GM23338 (cell line): ENCODE measurements at regions not wholly inside any gene's neighbourhood (a gene's known extent, or its start where the extent isn't known, plus 50 kb on each side); places are given as distances from the start of the nearest gene placed in this dataset.

Experiments used
- ATAC-seq: fragments of 200-7000 bp; cut with Tn5 transposase; 3 replicates; pipeline ENCODE4 v1.9.1; 2020
- DNase-seq: peaks from one replicate; pipeline ENCODE4 v3.0.0-alpha.2; 2015; ENCODE audit warnings: low spot score
- H2AFZ ChIP-seq: fragments of 200-600 bp; sonication (generic); 2 replicates; pipeline ENCODE4 v1.8.0; 2016; ENCODE audit warnings: antibody characterized with exemption, mild to moderate bottlenecking, moderate library complexity
- H3F3A ChIP-seq: fragments of 200-600 bp; sonication (generic); replicated peaks from 2 replicates; pipeline ENCODE4 v1.8.0; 2017; ENCODE audit warnings: antibody characterized with exemption, mixed run types, low read depth
- H3K27ac ChIP-seq: fragments of 200-600 bp; sonication (generic); 2 replicates; pipeline ENCODE4 v1.6.1; 2016; ENCODE audit warnings: low read depth
- H3K27me3 ChIP-seq: fragments of 200-600 bp; sonication (generic); 2 replicates; pipeline ENCODE4 v1.8.0; 2016; ENCODE audit warnings: mild to moderate bottlenecking, mixed run types, moderate library complexity; ENCODE audit not compliant: insufficient read depth
- H3K36me3 ChIP-seq: fragments of 200-600 bp; sonication (generic); 2 replicates; pipeline ENCODE4 v1.8.0; 2016; ENCODE audit warnings: mild to moderate bottlenecking; ENCODE audit not compliant: insufficient read depth
- H3K4me1 ChIP-seq: fragments of 200-600 bp; sonication (generic); 2 replicates; pipeline ENCODE4 v1.8.0; 2016; ENCODE audit warnings: mild to moderate bottlenecking, moderate library complexity; ENCODE audit not compliant: insufficient read depth
- H3K4me2 ChIP-seq: fragments of 200-600 bp; sonication (generic); 2 replicates; pipeline ENCODE4 v1.7.1; 2017; ENCODE audit warnings: mixed run types
- H3K4me3 ChIP-seq: fragments of 200-600 bp; sonication (generic); 2 replicates; pipeline ENCODE4 v1.6.1; 2016; ENCODE audit warnings: mixed run types
- H3K79me2 ChIP-seq: fragments of 200-600 bp; sonication (generic); replicated peaks from 2 replicates; pipeline ENCODE4 v1.8.0; 2017; ENCODE audit warnings: mild to moderate bottlenecking; ENCODE audit not compliant: insufficient read depth
- H3K9me2 ChIP-seq: fragments of 200-600 bp; sonication (generic); 2 replicates; pipeline ENCODE4 v1.8.0; 2017; ENCODE audit not compliant: insufficient read depth
- H4K20me1 ChIP-seq: fragments of 200-600 bp; sonication (generic); replicated peaks from 2 replicates; pipeline ENCODE4 v1.8.0; 2017; ENCODE audit warnings: mild to moderate bottlenecking; ENCODE audit not compliant: insufficient read depth
- H3K27ac Mint-ChIP-seq: 2 replicates; pipeline ENCODE4 v1.8.0; 2020; ENCODE audit warnings: inconsistent platforms, mild to moderate bottlenecking, moderate library complexity, mixed read lengths
- H3K27me3 Mint-ChIP-seq: 3 replicates; pipeline ENCODE4 v1.8.0; 2022; ENCODE audit warnings: low read depth, mild to moderate bottlenecking, moderate library complexity, mixed read lengths, inconsistent platforms; ENCODE audit not compliant: insufficient read depth, poor library complexity
- H3K36me3 Mint-ChIP-seq: 3 replicates; pipeline ENCODE4 v1.8.0; 2021; ENCODE audit warnings: low read depth, mild to moderate bottlenecking, inconsistent platforms, moderate library complexity, mixed read lengths
- H3K4me1 Mint-ChIP-seq: 3 replicates; pipeline ENCODE4 v1.8.0; 2020; ENCODE audit warnings: mild to moderate bottlenecking, inconsistent platforms, mixed read lengths
- H3K4me3 Mint-ChIP-seq: 3 replicates; pipeline ENCODE4 v1.8.0; 2021; ENCODE audit warnings: moderate library complexity, mild to moderate bottlenecking, inconsistent platforms, mixed read lengths
- H3K9me3 Mint-ChIP-seq: 3 replicates; pipeline ENCODE4 v1.8.0; 2020; ENCODE audit warnings: moderate library complexity, mild to moderate bottlenecking, inconsistent platforms, mixed read lengths
- CREB1 ChIP-seq: fragments of 250-450 bp; sonication (Bioruptor Pico); IDR thresholded peaks from 2 replicates; pipeline ENCODE4 v1.5.0; 2020; ENCODE audit warnings: low read depth, mild to moderate bottlenecking, moderate library complexity
- EZH2 ChIP-seq: fragments of 200-600 bp; sonication (generic); IDR thresholded peaks from one replicate; pipeline ENCODE4 v1.8.0; 2017; ENCODE audit warnings: antibody characterized with exemption, mild to moderate bottlenecking, low read depth; ENCODE audit not compliant: unreplicated experiment
- EZH2phosphoT487 ChIP-seq: fragments of 200-600 bp; sonication (generic); IDR thresholded peaks from one replicate; pipeline ENCODE4 v1.8.1; 2018; ENCODE audit warnings: antibody characterized with exemption; ENCODE audit not compliant: unreplicated experiment
- JUNB ChIP-seq: IDR thresholded peaks from one replicate; pipeline ENCODE4 v1.6.1; 2016; ENCODE audit warnings: antibody characterized with exemption; ENCODE audit not compliant: unreplicated experiment
- NANOG ChIP-seq: IDR thresholded peaks from 2 replicates; pipeline ENCODE4 v1.6.1; 2016; ENCODE audit warnings: antibody characterized with exemption, borderline replicate concordance
- POLR2AphosphoS5 ChIP-seq: IDR thresholded peaks from 2 replicates; pipeline ENCODE4 v1.6.1; 2016; ENCODE audit warnings: antibody characterized with exemption, low read depth
- STAT1 ChIP-seq: IDR thresholded peaks from one replicate; pipeline ENCODE4 v1.6.1; 2016; ENCODE audit warnings: antibody characterized with exemption; ENCODE audit not compliant: unreplicated experiment
- ZNF114 ChIP-seq: fragments of 250-450 bp; sonication (Bioruptor Pico); IDR thresholded peaks from 2 replicates; pipeline ENCODE4 v1.5.0; 2020; ENCODE audit warnings: mild to moderate bottlenecking, moderate library complexity
- ZNF331 ChIP-seq: fragments of 250-450 bp; sonication (Bioruptor Pico); IDR thresholded peaks from 2 replicates; pipeline ENCODE4 v1.5.0; 2020; ENCODE audit warnings: low read depth, mild to moderate bottlenecking, moderate library complexity
- TF ChIP-seq, protein P1 (sequence below), 2 experiments: fragments of 200-600 bp in 1 of 2; sonication (generic) in 1 of 2; conservative IDR thresholded peaks; 2 replicates each; pipeline versions ENCODE4 v1.5.1 to v1.6.1; 2016 to 2017; ENCODE audit warnings: antibody characterized with exemption in 2 of 2, low read depth in 2 of 2, mild to moderate bottlenecking in 2 of 2, moderate library complexity in 1 of 2
- TF ChIP-seq, protein P2 (sequence below): IDR thresholded peaks from one replicate; pipeline ENCODE4 v1.6.1; 2018; ENCODE audit warnings: antibody characterized with exemption; ENCODE audit not compliant: unreplicated experiment
- TF ChIP-seq, protein P3 (sequence below): IDR thresholded peaks from 2 replicates; pipeline ENCODE4 v1.6.1; 2016; ENCODE audit warnings: antibody characterized with exemption
- TF ChIP-seq, protein P4 (sequence below): fragments of 250-450 bp; sonication (Bioruptor Pico); IDR thresholded peaks from 2 replicates; pipeline ENCODE4 v1.5.0; 2020; ENCODE audit warnings: mild to moderate bottlenecking, moderate library complexity

DNA sequence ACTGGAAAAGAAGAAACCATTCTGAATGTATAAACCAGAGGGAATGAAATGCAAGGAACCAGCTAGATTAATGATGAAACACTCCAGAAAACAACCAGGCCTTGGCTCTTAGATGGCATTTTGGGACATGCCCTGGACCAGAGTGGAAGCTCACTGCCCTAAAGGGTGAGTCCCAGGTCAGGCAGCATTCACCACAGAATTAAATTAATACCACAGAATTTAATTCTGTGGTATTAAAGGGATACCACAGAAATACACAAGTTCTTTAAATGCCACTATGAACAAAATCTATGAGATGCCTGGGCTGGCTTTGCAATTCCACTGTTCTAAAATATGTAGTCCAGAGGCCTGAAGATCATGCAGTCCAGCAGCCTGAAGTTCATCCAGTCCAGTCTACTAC is 122.3 kb upstream of the KYNU start:
- Histone ChIP-seq H3K36me3 (no peaks in the 10 kb centered on the region), H3K27ac (no peak overlapping the region), H3K4me3 (no peak overlapping the region), H3K79me2 (no peaks in the 10 kb centered on the region), H3K9me2 (no peaks in the 10 kb centered on the region), H3K4me2 (no peak overlapping the region), H2AFZ (no peak overlapping the region), H3K4me1 (no peaks in the 10 kb centered on the region), H3F3A (no peaks in the 10 kb centered on the region), H4K20me1 (no peaks in the 10 kb centered on the region), H3K27me3 (no peaks in the 10 kb centered on the region)
- ATAC-seq, result no peak
- TF ChIP-seq, protein P1, sequence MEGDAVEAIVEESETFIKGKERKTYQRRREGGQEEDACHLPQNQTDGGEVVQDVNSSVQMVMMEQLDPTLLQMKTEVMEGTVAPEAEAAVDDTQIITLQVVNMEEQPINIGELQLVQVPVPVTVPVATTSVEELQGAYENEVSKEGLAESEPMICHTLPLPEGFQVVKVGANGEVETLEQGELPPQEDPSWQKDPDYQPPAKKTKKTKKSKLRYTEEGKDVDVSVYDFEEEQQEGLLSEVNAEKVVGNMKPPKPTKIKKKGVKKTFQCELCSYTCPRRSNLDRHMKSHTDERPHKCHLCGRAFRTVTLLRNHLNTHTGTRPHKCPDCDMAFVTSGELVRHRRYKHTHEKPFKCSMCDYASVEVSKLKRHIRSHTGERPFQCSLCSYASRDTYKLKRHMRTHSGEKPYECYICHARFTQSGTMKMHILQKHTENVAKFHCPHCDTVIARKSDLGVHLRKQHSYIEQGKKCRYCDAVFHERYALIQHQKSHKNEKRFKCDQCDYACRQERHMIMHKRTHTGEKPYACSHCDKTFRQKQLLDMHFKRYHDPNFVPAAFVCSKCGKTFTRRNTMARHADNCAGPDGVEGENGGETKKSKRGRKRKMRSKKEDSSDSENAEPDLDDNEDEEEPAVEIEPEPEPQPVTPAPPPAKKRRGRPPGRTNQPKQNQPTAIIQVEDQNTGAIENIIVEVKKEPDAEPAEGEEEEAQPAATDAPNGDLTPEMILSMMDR (conservative IDR thresholded peaks at IDR 0.05; ENCODE audit: low read depth in 2 of 2), result no peak
- TF ChIP-seq, protein P2, sequence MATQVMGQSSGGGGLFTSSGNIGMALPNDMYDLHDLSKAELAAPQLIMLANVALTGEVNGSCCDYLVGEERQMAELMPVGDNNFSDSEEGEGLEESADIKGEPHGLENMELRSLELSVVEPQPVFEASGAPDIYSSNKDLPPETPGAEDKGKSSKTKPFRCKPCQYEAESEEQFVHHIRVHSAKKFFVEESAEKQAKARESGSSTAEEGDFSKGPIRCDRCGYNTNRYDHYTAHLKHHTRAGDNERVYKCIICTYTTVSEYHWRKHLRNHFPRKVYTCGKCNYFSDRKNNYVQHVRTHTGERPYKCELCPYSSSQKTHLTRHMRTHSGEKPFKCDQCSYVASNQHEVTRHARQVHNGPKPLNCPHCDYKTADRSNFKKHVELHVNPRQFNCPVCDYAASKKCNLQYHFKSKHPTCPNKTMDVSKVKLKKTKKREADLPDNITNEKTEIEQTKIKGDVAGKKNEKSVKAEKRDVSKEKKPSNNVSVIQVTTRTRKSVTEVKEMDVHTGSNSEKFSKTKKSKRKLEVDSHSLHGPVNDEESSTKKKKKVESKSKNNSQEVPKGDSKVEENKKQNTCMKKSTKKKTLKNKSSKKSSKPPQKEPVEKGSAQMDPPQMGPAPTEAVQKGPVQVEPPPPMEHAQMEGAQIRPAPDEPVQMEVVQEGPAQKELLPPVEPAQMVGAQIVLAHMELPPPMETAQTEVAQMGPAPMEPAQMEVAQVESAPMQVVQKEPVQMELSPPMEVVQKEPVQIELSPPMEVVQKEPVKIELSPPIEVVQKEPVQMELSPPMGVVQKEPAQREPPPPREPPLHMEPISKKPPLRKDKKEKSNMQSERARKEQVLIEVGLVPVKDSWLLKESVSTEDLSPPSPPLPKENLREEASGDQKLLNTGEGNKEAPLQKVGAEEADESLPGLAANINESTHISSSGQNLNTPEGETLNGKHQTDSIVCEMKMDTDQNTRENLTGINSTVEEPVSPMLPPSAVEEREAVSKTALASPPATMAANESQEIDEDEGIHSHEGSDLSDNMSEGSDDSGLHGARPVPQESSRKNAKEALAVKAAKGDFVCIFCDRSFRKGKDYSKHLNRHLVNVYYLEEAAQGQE, result no peak
- TF ChIP-seq NANOG (no peak), ZNF331 (no peak), EZH2phosphoT487 (no peak), JUNB (no peak), CREB1 (CRISPR knock-in tag) (no peak), STAT1 (no peak), POLR2AphosphoS5 (no peak), EZH2 (no peak), ZNF114 (CRISPR knock-in tag) (no peak)
- TF ChIP-seq, protein P3, sequence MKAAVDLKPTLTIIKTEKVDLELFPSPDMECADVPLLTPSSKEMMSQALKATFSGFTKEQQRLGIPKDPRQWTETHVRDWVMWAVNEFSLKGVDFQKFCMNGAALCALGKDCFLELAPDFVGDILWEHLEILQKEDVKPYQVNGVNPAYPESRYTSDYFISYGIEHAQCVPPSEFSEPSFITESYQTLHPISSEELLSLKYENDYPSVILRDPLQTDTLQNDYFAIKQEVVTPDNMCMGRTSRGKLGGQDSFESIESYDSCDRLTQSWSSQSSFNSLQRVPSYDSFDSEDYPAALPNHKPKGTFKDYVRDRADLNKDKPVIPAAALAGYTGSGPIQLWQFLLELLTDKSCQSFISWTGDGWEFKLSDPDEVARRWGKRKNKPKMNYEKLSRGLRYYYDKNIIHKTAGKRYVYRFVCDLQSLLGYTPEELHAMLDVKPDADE, result no peak
- TF ChIP-seq, protein P4, sequence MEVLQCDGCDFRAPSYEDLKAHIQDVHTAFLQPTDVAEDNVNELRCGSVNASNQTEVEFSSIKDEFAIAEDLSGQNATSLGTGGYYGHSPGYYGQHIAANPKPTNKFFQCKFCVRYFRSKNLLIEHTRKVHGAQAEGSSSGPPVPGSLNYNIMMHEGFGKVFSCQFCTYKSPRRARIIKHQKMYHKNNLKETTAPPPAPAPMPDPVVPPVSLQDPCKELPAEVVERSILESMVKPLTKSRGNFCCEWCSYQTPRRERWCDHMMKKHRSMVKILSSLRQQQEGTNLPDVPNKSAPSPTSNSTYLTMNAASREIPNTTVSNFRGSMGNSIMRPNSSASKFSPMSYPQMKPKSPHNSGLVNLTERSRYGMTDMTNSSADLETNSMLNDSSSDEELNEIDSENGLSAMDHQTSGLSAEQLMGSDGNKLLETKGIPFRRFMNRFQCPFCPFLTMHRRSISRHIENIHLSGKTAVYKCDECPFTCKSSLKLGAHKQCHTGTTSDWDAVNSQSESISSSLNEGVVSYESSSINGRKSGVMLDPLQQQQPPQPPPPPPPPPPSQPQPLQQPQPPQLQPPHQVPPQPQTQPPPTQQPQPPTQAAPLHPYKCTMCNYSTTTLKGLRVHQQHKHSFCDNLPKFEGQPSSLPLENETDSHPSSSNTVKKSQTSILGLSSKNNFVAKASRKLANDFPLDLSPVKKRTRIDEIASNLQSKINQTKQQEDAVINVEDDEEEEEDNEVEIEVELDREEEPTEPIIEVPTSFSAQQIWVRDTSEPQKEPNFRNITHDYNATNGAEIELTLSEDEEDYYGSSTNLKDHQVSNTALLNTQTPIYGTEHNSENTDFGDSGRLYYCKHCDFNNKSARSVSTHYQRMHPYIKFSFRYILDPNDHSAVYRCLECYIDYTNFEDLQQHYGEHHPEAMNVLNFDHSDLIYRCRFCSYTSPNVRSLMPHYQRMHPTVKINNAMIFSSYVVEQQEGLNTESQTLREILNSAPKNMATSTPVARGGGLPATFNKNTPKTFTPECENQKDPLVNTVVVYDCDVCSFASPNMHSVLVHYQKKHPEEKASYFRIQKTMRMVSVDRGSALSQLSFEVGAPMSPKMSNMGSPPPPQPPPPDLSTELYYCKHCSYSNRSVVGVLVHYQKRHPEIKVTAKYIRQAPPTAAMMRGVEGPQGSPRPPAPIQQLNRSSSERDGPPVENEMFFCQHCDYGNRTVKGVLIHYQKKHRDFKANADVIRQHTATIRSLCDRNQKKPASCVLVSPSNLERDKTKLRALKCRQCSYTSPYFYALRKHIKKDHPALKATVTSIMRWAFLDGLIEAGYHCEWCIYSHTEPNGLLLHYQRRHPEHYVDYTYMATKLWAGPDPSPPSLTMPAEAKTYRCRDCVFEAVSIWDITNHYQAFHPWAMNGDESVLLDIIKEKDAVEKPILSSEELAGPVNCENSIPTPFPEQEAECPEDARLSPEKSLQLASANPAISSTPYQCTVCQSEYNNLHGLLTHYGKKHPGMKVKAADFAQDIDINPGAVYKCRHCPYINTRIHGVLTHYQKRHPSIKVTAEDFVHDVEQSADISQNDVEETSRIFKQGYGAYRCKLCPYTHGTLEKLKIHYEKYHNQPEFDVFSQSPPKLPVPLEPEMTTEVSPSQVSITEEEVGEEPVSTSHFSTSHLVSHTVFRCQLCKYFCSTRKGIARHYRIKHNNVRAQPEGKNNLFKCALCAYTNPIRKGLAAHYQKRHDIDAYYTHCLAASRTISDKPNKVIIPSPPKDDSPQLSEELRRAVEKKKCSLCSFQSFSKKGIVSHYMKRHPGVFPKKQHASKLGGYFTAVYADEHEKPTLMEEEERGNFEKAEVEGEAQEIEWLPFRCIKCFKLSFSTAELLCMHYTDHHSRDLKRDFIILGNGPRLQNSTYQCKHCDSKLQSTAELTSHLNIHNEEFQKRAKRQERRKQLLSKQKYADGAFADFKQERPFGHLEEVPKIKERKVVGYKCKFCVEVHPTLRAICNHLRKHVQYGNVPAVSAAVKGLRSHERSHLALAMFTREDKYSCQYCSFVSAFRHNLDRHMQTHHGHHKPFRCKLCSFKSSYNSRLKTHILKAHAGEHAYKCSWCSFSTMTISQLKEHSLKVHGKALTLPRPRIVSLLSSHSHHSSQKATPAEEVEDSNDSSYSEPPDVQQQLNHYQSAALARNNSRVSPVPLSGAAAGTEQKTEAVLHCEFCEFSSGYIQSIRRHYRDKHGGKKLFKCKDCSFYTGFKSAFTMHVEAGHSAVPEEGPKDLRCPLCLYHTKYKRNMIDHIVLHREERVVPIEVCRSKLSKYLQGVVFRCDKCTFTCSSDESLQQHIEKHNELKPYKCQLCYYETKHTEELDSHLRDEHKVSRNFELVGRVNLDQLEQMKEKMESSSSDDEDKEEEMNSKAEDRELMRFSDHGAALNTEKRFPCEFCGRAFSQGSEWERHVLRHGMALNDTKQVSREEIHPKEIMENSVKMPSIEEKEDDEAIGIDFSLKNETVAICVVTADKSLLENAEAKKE, result no peak
- DNase-seq, result no peak
- Mint-ChIP-seq H3K36me3 (no peaks in the 10 kb centered on the region), H3K27me3 (no peaks in the 10 kb centered on the region), H3K27ac (no peak overlapping the region), H3K9me3 (no peaks in the 10 kb centered on the region), H3K4me3 (no peak overlapping the region), H3K4me1 (no peaks in the 10 kb centered on the region; the same call in 2 of the 3 replicates)
